Stimulated activated CD4-positive, alpha-beta T cell treated with anti-CD3 and anti-CD28 coated beads, Interleukin-12 subunit alpha, Interleukin-12 subunit beta, amount 100 ng/mL, for 24 hours (primary cell): ENCODE measurements at regions not wholly inside any gene's neighbourhood (a gene's known extent, or its start where the extent isn't known, plus 50 kb on each side); places are given as distances from the start of the nearest gene placed in this dataset.
"Not testable (repeated sequence)": the region's sequence is repeated elsewhere in the genome, so short reads cannot be mapped to it uniquely, and the experiment has no call there.

Experiments used
- DNase-seq, 2 experiments: peaks; one replicate each; pipeline ENCODE4 v3.0.0-alpha.2; 2020; ENCODE audit warnings: low read depth in 2 of 2

DNA sequence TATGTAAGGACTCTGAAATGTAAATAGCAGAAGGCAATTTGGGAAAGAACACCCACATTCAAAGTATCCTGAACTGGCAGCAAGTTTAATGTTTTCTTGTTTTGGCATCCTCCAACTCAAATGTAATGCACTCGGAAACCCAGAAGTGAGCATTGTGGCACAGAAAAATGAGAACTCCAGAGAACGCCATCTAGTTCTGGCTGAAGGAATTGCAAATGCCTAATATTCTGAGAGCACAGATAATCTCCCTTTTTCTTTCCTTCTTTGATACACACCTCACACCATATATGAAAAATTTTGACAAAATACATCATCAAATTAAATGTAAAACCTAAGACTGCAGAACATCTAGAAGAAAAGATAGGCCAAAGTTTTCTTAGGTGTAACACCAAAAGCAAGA lies 52.1 kb downstream of the PWWP3B start:
- no peak for DNase-seq

DNA sequence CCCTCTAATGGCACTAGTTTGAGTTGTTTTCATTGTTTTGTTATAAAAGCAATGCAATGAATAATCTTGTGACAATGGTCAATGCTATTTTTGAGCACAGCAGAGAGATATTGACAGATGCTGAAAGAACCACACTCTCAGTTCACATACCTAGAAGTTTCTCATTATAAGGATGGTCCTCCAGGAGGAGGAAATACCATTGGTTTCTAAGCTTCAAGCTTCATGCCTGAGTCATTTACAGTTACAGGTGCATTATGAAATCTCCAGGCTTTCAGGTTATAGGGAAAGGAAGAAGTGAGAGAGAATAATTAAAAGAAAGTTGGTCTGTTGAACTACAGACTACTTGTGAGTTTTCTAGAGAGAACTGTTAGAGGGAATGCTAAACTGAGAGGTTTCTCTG lies 75.3 kb downstream of the PWWP3B start:
- no peak for DNase-seq

DNA sequence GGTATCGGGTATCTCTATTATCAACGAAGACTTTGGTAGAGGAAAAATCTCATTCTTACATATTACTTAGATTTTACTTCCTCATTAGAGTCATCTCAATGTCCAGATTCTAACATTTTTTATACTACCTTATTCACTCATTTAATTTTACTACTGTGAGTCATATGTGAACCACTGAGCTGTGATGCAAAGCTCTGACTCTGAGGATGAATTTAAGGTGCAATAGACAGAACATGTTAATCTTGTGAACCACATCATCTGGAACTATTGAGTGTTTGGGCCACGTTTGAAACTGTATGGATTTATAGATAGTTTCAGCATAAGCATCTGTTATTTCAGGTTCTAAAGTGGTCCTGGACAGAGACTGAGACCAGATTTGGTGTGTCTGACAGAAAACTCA lies 78.4 kb downstream of the PWWP3B start:
- DNase-seq, result no peak

DNA sequence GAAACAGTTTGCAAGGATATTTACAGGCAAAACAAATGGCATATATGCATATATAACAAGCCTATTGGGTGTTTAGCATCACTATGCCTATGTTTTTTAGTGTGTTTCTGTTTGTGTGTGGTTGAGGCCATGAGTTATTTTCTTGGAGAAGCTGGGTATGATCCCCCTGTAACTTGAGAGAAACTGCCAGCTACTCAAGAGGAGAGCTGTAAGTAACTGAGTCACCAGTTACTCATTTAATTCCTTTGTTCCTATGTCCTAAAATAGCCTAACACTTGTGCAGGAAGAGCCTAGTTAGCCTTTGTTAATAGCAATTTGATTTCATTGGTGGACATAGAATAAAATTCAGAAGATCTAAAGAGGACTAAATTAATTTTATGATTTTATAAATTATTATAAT lies 79.1 kb downstream of the PWWP3B start:
- no peak for DNase-seq

DNA sequence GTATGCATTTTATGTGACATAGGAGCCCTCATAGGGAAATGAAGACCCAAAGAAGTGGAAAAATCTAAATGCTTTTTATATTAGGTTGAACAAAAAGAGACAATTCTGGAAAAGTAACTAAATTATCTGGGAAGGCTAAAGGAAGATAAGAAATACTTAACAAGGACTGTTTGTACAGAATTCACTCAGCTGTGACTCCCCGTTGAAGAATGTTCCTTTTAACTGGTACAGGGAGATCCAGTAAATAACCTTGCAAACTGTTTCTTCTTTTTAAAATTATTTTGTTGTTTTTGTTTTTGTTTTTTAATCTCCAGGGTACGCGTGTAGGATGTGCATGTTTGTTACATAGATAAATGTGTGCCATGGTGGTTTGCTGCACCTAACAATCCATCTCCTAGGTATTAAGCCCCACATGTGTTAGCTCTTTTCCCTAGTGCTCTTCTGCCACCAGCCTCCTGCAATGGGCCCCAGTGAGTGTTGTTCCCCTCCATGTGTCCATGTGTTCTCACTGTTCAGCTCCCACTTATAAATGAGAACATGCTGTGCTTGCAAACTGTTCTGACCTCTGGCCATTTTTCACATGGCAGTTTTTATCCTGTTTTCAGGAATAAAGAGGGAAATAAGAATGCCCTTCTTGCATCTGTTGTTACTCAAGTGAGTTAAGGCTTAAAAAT lies 81.7 kb downstream of the PWWP3B start:
- no peak for DNase-seq

DNA sequence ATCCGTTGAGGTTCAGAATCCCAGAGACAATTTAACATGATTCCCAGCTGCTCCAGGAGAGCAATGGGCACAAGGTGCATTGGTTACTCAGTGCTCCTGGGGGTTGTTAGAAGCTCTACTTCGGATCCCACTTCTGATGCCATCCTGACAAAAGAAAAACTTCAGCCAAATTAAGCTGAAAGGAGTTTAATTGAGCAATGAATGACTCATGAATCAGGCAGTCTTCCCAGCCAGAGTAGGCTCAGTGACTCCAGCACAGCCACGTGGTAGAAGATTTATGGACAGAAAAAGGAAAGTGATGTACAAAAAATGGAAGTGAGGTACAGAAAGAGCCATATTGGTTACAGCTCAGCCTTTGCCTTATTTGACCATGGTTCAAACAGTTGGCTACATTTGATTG lies 95.7 kb downstream of the PWWP3B start:
- no peak for DNase-seq

DNA sequence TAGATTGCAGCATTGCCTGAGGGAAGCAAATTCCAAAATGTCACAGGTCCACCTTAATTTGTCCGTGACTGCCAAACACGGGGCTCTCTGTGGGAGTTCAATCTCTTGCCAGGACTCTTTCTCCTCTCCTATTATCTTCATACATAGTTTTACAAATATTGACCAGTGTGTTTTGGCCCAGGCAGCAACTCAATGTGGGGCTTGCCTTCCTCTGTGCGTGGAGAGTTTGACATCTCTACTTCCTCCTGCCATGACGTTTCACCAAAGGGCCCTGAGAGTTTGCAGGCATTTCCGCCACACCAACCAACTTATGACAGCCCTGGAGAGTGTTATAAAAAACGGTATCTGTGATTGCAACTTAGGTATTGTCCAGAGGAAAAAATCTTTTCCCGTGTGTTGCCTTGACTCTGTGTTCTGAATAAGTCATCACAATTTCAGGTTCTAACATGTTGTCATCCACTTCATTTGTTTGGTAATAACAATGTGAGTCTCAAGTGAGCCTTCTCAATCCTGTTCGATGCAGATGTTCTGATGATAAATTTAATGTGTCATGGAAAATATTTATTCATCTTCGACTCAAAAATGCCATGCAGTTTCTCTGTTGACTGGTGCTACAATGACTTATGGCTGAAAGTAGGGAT lies 106.0 kb downstream of the PWWP3B start:
- DNase-seq, result not testable (repeated sequence)

DNA sequence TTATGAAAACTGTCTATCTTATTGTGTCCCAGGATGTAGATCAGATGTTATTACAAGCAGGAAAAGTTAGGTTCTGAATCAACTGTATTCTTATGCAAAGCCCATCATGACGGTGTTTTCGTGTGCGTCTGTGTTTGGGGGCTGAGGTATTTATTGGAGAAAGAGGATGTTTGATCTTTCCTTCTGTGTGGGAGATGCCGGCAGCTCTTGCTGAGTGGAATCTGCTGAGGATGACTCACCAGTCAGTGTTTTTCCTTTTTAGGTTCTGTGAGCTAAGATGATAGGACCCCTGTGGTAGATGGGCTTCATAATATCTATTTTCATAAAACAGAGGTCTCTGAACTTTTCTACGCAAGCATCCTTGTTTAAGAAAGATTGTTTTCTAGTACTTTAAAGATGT lies 107.1 kb downstream of the PWWP3B start:
- not testable (repeated sequence) for DNase-seq

DNA sequence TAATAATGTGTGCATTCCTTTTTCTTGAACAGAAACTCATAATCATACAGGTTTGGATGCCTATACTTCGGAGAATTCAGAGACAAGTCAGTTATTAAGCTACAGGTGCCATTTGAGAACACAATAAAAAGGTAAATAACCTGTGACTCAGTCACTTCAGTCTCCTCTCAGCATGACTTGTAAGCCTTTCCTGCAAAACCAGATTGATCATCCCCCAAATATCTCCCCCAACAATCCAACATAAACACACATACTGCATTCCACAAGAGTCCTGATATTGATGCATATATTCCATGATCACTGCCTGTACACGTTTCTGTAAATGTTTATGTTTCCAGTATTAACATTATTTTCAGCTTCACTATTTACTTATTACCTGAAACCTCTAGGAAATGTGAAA lies 110.8 kb downstream of the PWWP3B start:
- DNase-seq, result no peak

DNA sequence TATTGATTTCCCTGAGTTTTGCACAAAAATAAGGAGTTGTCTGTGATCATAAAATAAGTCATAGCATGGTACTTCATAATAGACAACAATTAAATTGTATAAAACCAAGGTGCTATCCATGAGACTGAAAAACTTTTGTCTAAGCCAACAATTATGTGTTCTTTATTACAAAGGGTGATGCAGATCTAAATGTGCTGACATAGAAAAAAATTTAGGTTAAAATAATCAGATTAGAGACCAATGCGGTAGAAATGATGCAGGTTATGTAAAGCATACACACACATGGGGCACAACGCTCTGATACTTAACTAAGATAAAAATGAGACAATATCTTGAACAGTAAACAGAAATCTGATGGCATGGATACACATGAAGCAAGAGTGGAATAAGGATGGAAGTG lies 113.3 kb downstream of the PWWP3B start:
- no peak for DNase-seq

DNA sequence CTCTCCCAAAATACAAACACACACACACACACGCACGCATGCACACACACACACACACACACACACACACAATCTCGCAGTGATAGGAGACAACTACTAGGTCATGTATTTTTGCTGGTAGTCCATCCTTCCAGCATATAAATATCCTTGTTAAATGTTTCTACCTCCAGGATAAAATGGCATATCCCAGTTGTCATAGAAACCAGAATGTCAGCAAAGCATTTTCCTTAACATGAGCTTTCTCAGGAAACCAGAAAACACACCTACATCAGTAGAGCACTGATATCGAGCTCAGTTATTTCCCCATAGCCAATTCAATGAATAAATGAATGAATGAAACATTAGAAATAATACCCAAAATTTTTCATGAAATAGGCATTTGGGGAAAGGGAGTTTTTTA lies 115.7 kb downstream of the PWWP3B start:
- no peak for DNase-seq

DNA sequence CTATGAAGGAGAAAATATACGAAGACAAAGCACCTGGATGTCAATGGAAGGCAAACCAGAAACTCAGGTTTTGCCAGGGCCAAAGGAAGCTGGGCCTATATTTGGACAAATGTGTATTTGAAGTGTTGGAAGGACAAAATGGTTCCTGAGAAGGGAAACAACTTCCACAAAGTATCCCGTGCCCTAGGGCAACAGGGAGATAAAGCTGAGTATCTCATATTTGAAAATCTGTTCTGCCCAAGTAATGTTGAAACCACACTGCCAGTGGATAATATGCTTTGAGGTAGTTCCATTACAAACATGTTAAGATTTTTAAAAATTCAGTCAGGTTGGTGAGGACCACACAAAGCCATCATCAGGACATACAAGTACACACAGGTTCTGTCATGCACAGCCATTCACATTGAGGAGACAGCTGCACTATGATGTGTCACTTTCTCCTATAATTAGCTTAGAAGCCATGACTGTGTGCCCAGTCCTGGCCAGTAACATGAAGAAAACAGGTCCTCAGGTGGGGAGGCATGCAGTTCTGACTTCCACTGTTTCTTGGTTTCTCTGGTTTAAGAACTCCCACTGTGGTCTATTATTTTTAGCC lies 116.4 kb downstream of the PWWP3B start:
- DNase-seq, result no peak

DNA sequence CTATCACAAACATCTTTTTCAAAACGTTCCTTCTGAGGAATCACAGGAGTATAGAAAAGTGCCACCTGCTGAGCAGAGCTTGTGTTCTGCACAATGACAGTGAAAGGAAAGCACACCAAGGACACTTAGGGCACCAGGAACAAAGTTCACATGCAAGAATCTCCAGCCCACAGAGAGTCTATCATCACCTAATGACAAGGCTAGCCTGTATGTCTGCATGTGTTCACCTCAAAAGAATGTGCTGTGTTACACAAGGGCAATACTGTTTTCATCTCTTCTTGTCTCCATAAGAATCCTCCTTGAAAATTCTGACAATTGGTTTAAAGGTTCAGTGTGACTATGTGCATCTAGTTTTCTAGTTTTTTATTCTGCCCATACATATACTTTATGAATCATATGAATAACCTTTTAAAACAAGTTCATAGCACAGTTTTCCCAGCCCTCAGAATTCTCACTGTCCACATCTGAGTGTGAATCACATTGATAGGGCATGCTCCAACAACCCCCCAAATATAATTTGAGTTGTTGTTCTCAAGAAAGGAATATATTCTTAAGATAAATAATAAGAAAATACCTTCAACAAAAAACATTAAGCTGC lies 118.0 kb downstream of the PWWP3B start:
- DNase-seq, result no peak

DNA sequence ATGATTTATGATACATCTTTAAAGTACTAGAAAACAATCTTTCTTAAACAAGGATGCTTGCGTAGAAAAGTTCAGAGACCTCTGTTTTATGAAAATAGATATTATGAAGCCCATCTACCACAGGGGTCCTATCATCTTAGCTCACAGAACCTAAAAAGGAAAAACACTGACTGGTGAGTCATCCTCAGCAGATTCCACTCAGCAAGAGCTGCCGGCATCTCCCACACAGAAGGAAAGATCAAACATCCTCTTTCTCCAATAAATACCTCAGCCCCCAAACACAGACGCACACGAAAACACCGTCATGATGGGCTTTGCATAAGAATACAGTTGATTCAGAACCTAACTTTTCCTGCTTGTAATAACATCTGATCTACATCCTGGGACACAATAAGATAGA lies 122.7 kb downstream of the PWWP3B start:
- DNase-seq, result not testable (repeated sequence)

DNA sequence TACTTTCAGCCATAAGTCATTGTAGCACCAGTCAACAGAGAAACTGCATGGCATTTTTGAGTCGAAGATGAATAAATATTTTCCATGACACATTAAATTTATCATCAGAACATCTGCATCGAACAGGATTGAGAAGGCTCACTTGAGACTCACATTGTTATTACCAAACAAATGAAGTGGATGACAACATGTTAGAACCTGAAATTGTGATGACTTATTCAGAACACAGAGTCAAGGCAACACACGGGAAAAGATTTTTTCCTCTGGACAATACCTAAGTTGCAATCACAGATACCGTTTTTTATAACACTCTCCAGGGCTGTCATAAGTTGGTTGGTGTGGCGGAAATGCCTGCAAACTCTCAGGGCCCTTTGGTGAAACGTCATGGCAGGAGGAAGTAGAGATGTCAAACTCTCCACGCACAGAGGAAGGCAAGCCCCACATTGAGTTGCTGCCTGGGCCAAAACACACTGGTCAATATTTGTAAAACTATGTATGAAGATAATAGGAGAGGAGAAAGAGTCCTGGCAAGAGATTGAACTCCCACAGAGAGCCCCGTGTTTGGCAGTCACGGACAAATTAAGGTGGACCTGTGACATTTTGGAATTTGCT lies 123.8 kb downstream of the PWWP3B start:
- DNase-seq, result not testable (repeated sequence)

DNA sequence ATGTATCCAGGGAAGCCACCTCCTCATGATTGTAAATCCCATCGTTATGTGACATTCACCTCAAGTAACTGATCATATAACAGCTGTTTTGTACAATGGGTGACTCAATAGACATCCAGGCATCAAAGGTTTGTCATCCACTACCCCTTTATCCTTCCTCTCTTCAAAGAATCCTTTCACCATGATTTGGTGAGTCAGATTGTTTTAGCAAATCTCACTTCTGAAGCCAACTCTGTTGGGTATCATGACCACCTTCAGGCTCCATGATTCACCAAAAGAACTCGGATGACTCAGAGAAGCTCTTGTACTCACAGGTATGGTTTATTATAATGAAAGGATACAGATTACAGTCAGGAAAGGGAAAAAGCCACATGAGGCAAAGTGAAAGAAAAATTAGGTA lies 132.1 kb downstream of the PWWP3B start:
- DNase-seq, result no peak

DNA sequence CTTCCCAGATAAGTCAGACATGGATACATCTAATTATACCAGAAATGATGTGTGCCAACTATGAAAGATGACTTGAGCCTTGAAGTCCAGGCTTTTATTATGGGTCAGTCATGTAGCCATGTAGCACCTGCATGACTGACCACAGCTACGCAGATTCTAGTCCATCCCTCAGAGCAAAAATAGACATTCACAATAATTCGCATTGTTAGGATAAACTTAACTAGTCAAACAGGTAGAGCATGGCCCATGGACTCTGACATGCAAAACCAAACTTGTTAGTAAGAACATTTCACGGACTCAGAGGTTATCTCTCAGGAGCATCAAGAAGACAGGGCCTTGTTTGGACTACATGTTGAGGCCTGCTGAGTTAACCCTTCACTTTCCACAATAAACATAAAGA lies 132.6 kb downstream of the PWWP3B start:
- DNase-seq, result no peak

DNA sequence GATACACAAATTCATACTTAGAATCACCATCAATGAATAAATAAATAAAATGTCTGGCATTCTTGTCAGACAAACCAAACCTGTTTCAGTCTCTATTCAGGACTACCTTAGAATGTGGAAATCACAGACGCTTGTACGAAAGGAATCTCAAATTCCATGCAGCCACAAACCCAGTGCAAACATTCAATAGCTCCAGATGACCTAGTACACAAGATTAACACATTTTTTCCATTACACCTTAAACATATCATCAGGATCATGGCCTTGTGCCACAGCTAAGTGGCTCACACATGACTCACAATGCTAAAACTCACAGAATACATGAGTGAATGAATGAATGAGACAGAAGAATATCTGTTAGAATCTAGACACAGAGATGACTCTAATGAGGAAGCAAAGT lies 134.2 kb downstream of the PWWP3B start:
- DNase-seq, result no peak

DNA sequence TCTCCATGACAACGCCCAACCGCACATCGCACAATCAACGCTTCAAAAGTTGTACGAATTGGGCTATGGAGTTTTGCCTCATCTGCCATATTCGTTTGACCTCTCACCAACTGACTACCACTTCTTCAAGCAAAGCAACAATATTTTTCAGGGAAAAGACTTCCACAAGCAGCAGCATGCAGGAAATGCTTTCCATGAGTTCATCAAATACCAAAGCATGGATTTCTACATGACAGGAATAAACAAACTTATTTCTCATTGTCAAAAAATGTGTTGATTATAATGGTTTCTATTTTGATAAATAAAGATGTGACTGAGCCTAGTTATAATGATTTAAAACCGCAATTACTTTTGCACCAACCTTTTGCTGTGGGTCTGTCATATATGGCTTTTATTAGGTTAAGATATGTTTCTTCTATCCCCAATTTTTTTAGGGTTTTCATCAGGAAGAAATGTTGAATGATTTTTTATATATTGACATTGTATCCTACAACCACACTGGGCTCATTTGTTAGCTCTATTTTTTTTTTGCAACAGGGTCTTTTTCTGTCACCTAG lies 138.4 kb downstream of the PWWP3B start:
- no peak for DNase-seq

DNA sequence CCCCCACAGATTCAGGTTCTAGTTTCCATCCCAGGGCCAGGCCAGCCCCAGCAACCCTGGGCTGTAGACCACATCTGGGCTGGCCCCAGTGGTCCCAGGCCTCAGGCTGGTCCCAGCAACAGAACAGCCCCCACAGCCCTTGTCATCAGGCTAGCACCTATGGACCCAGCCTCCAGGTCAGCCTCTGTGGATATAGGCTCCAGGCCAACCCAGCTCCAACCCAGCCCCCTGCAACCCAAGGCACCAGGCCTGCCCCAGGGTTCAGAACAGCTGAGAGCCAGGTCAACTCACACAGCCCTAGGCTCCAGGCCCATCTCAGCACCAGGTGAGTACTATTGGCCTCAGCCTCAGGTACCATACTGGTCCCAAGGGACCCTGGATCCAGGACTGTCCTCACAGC lies 155.3 kb downstream of the PWWP3B start:
- DNase-seq, result no peak

DNA sequence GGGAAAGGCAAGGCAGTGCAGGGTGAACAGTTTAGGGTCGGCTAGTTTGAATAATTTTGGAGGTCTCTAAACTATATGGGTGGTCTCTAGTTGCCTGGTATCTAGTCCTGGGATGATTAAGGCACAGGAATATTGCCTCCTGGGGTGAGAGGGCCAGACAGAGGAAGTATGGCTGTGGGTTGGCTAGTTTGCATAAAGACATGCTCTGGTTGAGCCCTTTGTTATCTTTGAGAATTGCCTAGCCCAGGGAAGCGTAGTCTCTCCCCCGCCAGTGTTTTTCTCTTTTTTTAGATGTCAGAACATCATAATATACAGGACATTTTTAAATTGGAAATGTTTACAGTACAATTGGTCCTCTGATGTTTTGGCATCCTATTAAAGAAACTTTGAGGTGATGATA lies 163.5 kb downstream of the PWWP3B start:
- DNase-seq, result no peak

DNA sequence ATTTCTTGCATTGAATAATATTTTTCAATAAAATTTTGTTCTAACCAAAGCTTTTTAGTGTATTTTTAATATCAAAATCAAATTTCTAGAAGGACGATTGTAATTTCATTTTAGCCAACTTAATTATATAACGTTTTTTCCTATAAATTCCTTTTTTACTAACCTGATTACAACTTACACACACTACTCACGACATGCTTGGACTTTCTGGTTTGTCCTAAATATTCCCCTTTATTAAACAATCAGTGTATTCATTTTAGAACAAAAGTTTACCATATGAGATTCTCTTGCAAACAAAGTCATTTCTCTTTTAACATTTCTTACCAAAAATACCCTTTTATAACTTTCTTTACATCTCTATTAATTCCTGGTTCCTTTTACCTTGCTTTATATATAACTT lies 173.7 kb downstream of the PWWP3B start:
- no peak for DNase-seq
